Vagina (tissue), 2 donors: ENCODE measurements at regions not wholly inside any gene's neighbourhood (a gene's known extent, or its start where the extent isn't known, plus 50 kb on each side); places are given as distances from the start of the nearest gene placed in this dataset.

ENCODE experiments used
- DNase-seq, 2 donors: peaks; one replicate each; pipeline ENCODE4 v3.0.0-alpha.2; 2017; ENCODE audit errors: extremely low spot score in 2 of 2
- H3K27ac ChIP-seq: fragments of 200-600 bp; sonication (generic); one replicate; pipeline ENCODE4 v1.5.1; 2019
- H3K27me3 ChIP-seq: fragments of 200-600 bp; sonication (generic); one replicate; pipeline ENCODE4 v1.5.1; 2019
- H3K36me3 ChIP-seq, 2 donors: fragments of 200-600 bp; sonication (generic); one replicate each; pipeline ENCODE4 v1.5.1; 2017 to 2019
- H3K4me1 ChIP-seq: fragments of 200-600 bp; sonication (generic); one replicate; pipeline ENCODE4 v1.5.1; 2019
- H3K4me3 ChIP-seq, 2 donors: fragments of 200-600 bp; sonication (generic); 1 replicate in 1 of 2; 2 replicates in 1 of 2; pipeline ENCODE4 v1.5.1; 2016 to 2019
- H3K9me3 ChIP-seq: fragments of 200-600 bp; sonication (generic); one replicate; pipeline ENCODE4 v1.5.1; 2019
- POLR2A ChIP-seq, 2 donors: fragments of 450-650 bp; IDR thresholded peaks; one replicate each; pipeline ENCODE4 v1.6.1; 2017; ENCODE audit warnings: antibody characterized with exemption in 2 of 2, mild to moderate bottlenecking in 2 of 2, moderate library complexity in 2 of 2
- POLR2AphosphoS5 ChIP-seq, 2 donors: sonication (generic); formaldehyde crosslinking; IDR thresholded peaks; one replicate each; pipeline ENCODE4 v1.9.0; 2017; ENCODE audit warnings: antibody characterized with exemption in 2 of 2, mild to moderate bottlenecking in 2 of 2, low read depth in 1 of 2; ENCODE audit not compliant: insufficient read depth in 1 of 2
- intact Hi-C: fragments of 100-400 bp; cut with DNase I; formaldehyde crosslinking; loops from one replicate; pipeline ENCODE4 v1.15.1; 2023
- TF ChIP-seq, protein P1 (sequence below), 3 experiments: fragments of 450-650 bp in 2 of 3; fragments of 200-600 bp in 1 of 3; sonication (generic) in 1 of 3; IDR thresholded peaks; one replicate each; pipeline ENCODE4 v1.5.1; 2017 to 2019; ENCODE audit warnings: antibody characterized with exemption in 3 of 3, mild to moderate bottlenecking in 2 of 3, moderate library complexity in 2 of 3

DNA sequence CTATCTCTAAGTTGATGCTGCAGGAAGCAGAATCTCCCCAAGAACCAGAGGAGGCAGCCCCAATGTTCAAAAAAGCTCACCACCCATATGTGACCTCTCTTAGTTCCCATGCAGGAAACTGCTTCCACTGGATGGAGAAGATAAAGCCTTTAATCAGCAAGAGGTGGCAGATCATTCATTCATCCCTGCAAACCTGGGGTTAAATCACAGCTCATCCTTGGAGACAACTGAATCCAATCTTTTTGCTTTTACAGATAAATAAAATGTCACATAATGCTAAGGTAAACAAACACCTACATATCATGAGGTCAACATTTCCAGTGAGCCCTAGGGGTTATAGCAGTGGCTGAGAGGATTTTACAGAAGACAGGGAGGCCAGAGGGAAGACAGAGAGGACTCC, 112.7 kb upstream of the CD93 start:
- H3K27ac ChIP-seq = no peak overlapping the region
- intact Hi-C loops = no loop called here
- no peak for TF ChIP-seq POLR2A (IDR thresholded peaks at IDR 0.05)
- no peak for TF ChIP-seq POLR2AphosphoS5 (IDR thresholded peaks at IDR 0.05; ENCODE audit: insufficient read depth in 1 of 2, low read depth in 1 of 2)
- TF ChIP-seq, protein P1, sequence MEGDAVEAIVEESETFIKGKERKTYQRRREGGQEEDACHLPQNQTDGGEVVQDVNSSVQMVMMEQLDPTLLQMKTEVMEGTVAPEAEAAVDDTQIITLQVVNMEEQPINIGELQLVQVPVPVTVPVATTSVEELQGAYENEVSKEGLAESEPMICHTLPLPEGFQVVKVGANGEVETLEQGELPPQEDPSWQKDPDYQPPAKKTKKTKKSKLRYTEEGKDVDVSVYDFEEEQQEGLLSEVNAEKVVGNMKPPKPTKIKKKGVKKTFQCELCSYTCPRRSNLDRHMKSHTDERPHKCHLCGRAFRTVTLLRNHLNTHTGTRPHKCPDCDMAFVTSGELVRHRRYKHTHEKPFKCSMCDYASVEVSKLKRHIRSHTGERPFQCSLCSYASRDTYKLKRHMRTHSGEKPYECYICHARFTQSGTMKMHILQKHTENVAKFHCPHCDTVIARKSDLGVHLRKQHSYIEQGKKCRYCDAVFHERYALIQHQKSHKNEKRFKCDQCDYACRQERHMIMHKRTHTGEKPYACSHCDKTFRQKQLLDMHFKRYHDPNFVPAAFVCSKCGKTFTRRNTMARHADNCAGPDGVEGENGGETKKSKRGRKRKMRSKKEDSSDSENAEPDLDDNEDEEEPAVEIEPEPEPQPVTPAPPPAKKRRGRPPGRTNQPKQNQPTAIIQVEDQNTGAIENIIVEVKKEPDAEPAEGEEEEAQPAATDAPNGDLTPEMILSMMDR (IDR thresholded peaks at IDR 0.05) = no peak
- H3K4me3 ChIP-seq = no peak overlapping the region
- no peak for DNase-seq
- H3K36me3 ChIP-seq = no peaks in the 10 kb centered on the region
- H3K4me1 ChIP-seq = peaks cover 3% of the 10 kb centered on the region
- H3K27me3 ChIP-seq = no peaks in the 10 kb centered on the region
- no peaks in the 10 kb centered on the region for H3K9me3 ChIP-seq

DNA sequence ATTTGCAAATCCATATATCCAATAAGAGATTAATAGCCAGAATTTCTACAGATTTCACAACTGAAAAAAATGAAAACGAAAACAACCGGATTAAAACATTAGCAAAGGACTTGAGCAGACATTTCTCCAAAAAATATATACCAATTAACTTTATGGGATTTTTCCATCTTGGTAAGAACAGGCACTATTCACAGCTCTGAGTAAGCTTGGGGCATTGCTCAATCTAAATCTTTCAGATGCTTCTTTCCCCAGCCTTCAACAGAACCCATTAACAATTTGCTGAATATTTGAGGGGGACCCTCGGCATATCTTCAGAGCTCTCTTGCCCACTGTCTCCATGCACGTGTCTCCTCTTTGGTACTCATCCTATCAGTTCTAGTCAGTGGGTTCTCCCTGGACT, 111.7 kb upstream of the CD93 start:
- TF ChIP-seq POLR2A (IDR thresholded peaks at IDR 0.05) = no peak
- TF ChIP-seq, protein P1 (IDR thresholded peaks at IDR 0.05) = no peak
- TF ChIP-seq POLR2AphosphoS5 (IDR thresholded peaks at IDR 0.05; ENCODE audit: insufficient read depth in 1 of 2, low read depth in 1 of 2) = no peak
- DNase-seq = no peak
- H3K4me3 ChIP-seq = no peak overlapping the region
- intact Hi-C loops = no loop called here
- no peaks in the 10 kb centered on the region for H3K4me1 ChIP-seq
- H3K27ac ChIP-seq = no peak overlapping the region
- no peaks in the 10 kb centered on the region for H3K9me3 ChIP-seq
- no peaks in the 10 kb centered on the region for H3K27me3 ChIP-seq
- H3K36me3 ChIP-seq = no peaks in the 10 kb centered on the region

DNA sequence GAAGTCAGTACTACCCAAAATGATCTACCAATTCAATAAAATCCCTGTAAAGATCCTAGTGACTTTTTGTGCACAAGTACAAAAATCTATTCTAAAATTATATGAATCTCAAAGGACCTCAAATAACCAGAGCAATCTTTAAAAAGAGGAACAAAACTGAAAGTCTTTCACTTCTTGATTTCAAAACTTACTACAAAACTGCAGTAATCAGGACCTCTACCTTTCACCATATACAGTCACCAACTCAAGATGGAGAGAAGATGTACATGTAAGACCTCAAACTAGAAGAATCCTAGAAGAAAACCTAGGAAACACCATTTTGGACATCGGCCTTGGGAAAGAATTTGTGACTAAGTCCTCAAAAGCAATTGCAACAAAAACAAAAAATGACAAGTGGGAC, 109.5 kb upstream of the CD93 start:
- TF ChIP-seq POLR2AphosphoS5 (IDR thresholded peaks at IDR 0.05; ENCODE audit: insufficient read depth in 1 of 2, low read depth in 1 of 2) (no peak), POLR2A (IDR thresholded peaks at IDR 0.05) (no peak)
- TF ChIP-seq, protein P1 (IDR thresholded peaks at IDR 0.05) = no peak
- intact Hi-C loops = no loop called here
- Histone ChIP-seq H3K27ac (no peak overlapping the region), H3K4me3 (no peak overlapping the region), H3K9me3 (no peaks in the 10 kb centered on the region), H3K4me1 (no peaks in the 10 kb centered on the region), H3K36me3 (no peaks in the 10 kb centered on the region), H3K27me3 (no peaks in the 10 kb centered on the region)
- DNase-seq = no peak

DNA sequence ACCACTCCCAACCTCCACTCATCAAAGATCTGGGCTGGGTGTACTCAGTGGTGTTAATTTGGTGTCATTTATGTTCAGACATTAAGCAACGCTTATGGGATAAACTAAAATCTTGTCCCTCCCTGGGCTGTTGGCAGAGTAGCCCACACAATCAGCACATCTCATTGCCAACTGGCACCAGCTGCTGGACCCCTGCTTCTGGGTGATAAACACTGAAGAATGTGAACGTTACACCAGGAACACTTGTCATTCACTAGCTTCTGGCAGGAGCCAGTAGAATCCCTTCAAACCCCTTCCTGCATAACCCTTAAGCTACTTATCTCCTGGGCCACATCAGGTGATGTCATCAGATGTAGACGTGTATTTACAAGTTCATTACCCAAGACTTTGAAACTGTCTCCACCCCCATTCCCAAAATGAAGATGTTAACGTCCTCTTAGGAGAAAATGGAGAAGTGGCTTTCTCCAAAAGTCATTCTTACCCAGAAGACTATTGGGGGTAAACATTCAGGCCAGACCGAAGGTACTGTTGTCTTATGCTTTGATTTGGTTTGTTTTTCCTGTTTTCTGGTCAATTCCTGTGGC, 107.8 kb upstream of the CD93 start:
- Histone ChIP-seq H3K4me1 (no peaks in the 10 kb centered on the region), H3K4me3 (no peak overlapping the region), H3K27me3 (no peaks in the 10 kb centered on the region), H3K36me3 (no peaks in the 10 kb centered on the region), H3K27ac (no peak overlapping the region), H3K9me3 (no peaks in the 10 kb centered on the region)
- intact Hi-C loops = no loop called here
- TF ChIP-seq POLR2A (IDR thresholded peaks at IDR 0.05) (no peak), POLR2AphosphoS5 (IDR thresholded peaks at IDR 0.05; ENCODE audit: insufficient read depth in 1 of 2, low read depth in 1 of 2) (no peak)
- TF ChIP-seq, protein P1 (IDR thresholded peaks at IDR 0.05) = no peak
- DNase-seq = no peak

DNA sequence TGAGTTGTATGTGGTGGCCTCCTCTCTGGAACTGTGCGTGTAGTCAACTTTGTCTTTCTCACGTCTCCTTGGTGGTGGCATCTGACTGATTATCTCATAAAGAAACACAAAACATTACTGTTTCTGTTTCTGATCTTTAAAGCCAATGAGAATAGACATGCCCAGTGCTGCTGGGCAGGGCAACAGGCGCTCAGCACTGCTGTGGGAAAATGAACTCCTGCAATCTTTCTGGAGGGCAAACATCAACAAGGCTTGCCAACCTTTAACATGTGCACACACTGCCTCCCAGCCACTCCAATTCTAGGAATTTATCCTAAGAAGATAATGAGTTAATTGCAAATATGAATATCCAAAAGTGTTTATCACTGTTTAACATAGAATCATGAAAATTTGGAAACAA, 106.3 kb upstream of the CD93 start:
- Histone ChIP-seq H3K36me3 (no peaks in the 10 kb centered on the region), H3K27me3 (no peaks in the 10 kb centered on the region), H3K27ac (no peak overlapping the region), H3K4me3 (no peak overlapping the region), H3K9me3 (no peaks in the 10 kb centered on the region), H3K4me1 (no peaks in the 10 kb centered on the region)
- TF ChIP-seq, protein P1 (IDR thresholded peaks at IDR 0.05) = no peak
- no peak for TF ChIP-seq POLR2A (IDR thresholded peaks at IDR 0.05)
- TF ChIP-seq POLR2AphosphoS5 (IDR thresholded peaks at IDR 0.05; ENCODE audit: insufficient read depth in 1 of 2, low read depth in 1 of 2) = no peak
- no peak for DNase-seq
- intact Hi-C loops = no loop called here
